Breast epithelium (tissue), 4 donors: ENCODE measurements at regions not wholly inside any gene's neighbourhood (a gene's known extent, or its start where the extent isn't known, plus 50 kb on each side); places are given as distances from the start of the nearest gene placed in this dataset.

Experiments used
- DNase-seq, 2 donors: peaks; one replicate each; pipeline ENCODE4 v3.0.0-alpha.2; 2019; ENCODE audit warnings: low spot score in 2 of 2
- H3K27ac ChIP-seq, 2 donors: fragments of 200-600 bp; sonication (generic) in 1 of 2; one replicate each; pipeline ENCODE4 v1.5.1; 2016 to 2019; ENCODE audit warnings: mild to moderate bottlenecking in 1 of 2
- H3K27me3 ChIP-seq, 2 donors: fragments of 200-600 bp; sonication (generic) in 1 of 2; one replicate each; pipeline versions ENCODE4 v1.5.1 to v1.6.0; 2017 to 2019; ENCODE audit warnings: control low read depth in 1 of 2, mild to moderate bottlenecking in 1 of 2
- H3K36me3 ChIP-seq: fragments of 200-600 bp; one replicate; pipeline ENCODE4 v1.5.1; 2019
- H3K4me1 ChIP-seq, 2 donors: fragments of 200-600 bp; sonication (generic); one replicate each; pipeline ENCODE4 v1.5.1; 2016 to 2019; ENCODE audit warnings: control low read depth in 1 of 2
- H3K4me3 ChIP-seq, 3 donors: fragments of 200-600 bp; sonication (generic); 1 replicate in 2 of 3; 2 replicates in 1 of 3; pipeline ENCODE4 v1.5.1; 2016 to 2019; ENCODE audit warnings: mild to moderate bottlenecking in 3 of 3, moderate library complexity in 2 of 3
- H3K9me3 ChIP-seq, 2 donors: fragments of 200-600 bp; sonication (generic) in 1 of 2; one replicate each; pipeline ENCODE4 v1.5.1; 2016 to 2019; ENCODE audit warnings: control low read depth in 1 of 2
- CTCF ChIP-seq, 3 donors: fragments of 450-650 bp; IDR thresholded peaks; one replicate each; pipeline ENCODE4 v1.5.1; 2016 to 2017; ENCODE audit warnings: antibody characterized with exemption in 3 of 3, mild to moderate bottlenecking in 3 of 3, moderate library complexity in 3 of 3
- POLR2A ChIP-seq: fragments of 450-650 bp; IDR thresholded peaks from one replicate; pipeline ENCODE4 v1.6.1; 2016; ENCODE audit warnings: antibody characterized with exemption, mild to moderate bottlenecking, moderate library complexity
- POLR2AphosphoS5 ChIP-seq, 3 donors: sonication (generic); formaldehyde crosslinking; IDR thresholded peaks; one replicate each; pipeline ENCODE4 v1.6.1; 2017; ENCODE audit warnings: antibody characterized with exemption in 3 of 3
- intact Hi-C: fragments of 100-400 bp; cut with DNase I; formaldehyde crosslinking; loops from one replicate; pipeline ENCODE4 v1.15.1; 2023; ENCODE audit warnings: low total_unique reads

- DNase-seq, result no peak
- H3K4me3 ChIP-seq, result no peak overlapping the region
- TF ChIP-seq POLR2A (no peak), CTCF (IDR thresholded peaks at IDR 0.05) (no peak), POLR2AphosphoS5 (IDR thresholded peaks at IDR 0.05) (no peak)
- no peaks in the 10 kb centered on the region for H3K9me3 ChIP-seq
- H3K4me1 ChIP-seq, result no peaks in the 10 kb centered on the region
- H3K27me3 ChIP-seq, result no peaks in the 10 kb centered on the region
- H3K36me3 ChIP-seq, result no peaks in the 10 kb centered on the region
- no peak overlapping the region for H3K27ac ChIP-seq
- intact Hi-C loops, result no loop called here
Observed at GRCh38 chr12:77372494-77372893, 307.1 kb upstream of the E2F7 start.

- intact Hi-C loops, result no loop called here
- no peak overlapping the region for H3K4me3 ChIP-seq
- H3K27me3 ChIP-seq, result no peaks in the 10 kb centered on the region
- no peaks in the 10 kb centered on the region for H3K4me1 ChIP-seq
- no peaks in the 10 kb centered on the region for H3K36me3 ChIP-seq
- TF ChIP-seq POLR2AphosphoS5 (IDR thresholded peaks at IDR 0.05), result no peak
- no peak for TF ChIP-seq POLR2A
- no peak for TF ChIP-seq CTCF (IDR thresholded peaks at IDR 0.05)
- DNase-seq, result no peak
- no peak overlapping the region for H3K27ac ChIP-seq
- H3K9me3 ChIP-seq, result no peaks in the 10 kb centered on the region
Observed at GRCh38 chr12:77372026-77372425, 306.7 kb upstream of the E2F7 start.

- Histone ChIP-seq H3K36me3 (no peaks in the 10 kb centered on the region), H3K4me3 (no peak overlapping the region), H3K4me1 (no peaks in the 10 kb centered on the region), H3K27me3 (no peaks in the 10 kb centered on the region), H3K27ac (no peak overlapping the region), H3K9me3 (no peaks in the 10 kb centered on the region)
- intact Hi-C loops, result no loop called here
- TF ChIP-seq POLR2A (no peak), POLR2AphosphoS5 (IDR thresholded peaks at IDR 0.05) (no peak), CTCF (IDR thresholded peaks at IDR 0.05) (no peak)
- no peak for DNase-seq
Observed at GRCh38 chr12:77368379-77368778, 303.0 kb upstream of the E2F7 start.

GRCh38 chr12:77366616-77367015, 301.2 kb upstream of the E2F7 start:
- H3K4me1 ChIP-seq, result no peaks in the 10 kb centered on the region
- no peak overlapping the region for H3K4me3 ChIP-seq
- H3K9me3 ChIP-seq, result no peaks in the 10 kb centered on the region
- no peak for DNase-seq
- no peak for TF ChIP-seq POLR2AphosphoS5 (IDR thresholded peaks at IDR 0.05)
- no peak for TF ChIP-seq POLR2A
- no peak for TF ChIP-seq CTCF (IDR thresholded peaks at IDR 0.05)
- no peaks in the 10 kb centered on the region for H3K36me3 ChIP-seq
- intact Hi-C loops, result no loop called here
- no peaks in the 10 kb centered on the region for H3K27me3 ChIP-seq
- no peak overlapping the region for H3K27ac ChIP-seq

- no peak overlapping the region for H3K27ac ChIP-seq
- no peaks in the 10 kb centered on the region for H3K4me1 ChIP-seq
- no peaks in the 10 kb centered on the region for H3K27me3 ChIP-seq
- no peaks in the 10 kb centered on the region for H3K9me3 ChIP-seq
- H3K36me3 ChIP-seq, result no peaks in the 10 kb centered on the region
- intact Hi-C loops, result no loop called here
- DNase-seq, result no peak
- no peak for TF ChIP-seq CTCF (IDR thresholded peaks at IDR 0.05)
- no peak for TF ChIP-seq POLR2AphosphoS5 (IDR thresholded peaks at IDR 0.05)
- TF ChIP-seq POLR2A, result no peak
- no peak overlapping the region for H3K4me3 ChIP-seq
Observed at GRCh38 chr12:77364400-77364799, 299.0 kb upstream of the E2F7 start.
